ENCODE measurements at regions not wholly inside any gene's neighbourhood (a gene's known extent, or its start where the extent isn't known, plus 50 kb on each side); places are given as distances from the start of the nearest gene placed in this dataset.

DNA sequence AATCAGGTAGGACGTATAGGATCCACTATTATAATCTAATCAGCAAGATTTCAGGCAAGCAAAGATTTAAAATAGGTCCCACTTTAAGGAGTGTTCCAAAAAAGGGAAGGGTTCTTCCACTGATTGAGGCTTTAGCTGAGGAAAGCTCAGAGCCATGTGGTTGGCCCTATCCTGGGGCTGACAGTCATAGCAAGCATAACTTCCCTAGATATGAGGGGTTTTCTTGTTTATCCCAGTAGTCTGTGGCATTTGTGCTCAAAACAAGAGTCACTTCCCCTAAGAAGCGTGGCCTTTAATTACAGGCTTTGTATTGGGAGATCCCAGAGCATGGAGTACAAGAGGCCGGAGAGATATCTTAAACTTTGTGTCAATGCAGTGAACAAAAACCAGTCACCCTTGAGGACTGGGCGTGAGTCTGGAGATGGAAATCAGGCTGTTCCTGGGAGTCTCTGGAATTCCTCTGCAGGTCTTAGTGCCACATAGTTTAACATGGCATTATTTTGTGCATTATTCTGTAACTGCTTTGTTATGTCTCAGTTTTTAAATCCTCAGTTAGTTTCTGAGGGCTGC lies 136.9 kb upstream of the FBXO11 start:
- CTCF ChIA-PET (ENCODE audit: low intra/inter-chr PET ratio): no interaction called here
- in situ Hi-C loops (cut with MboI): no loop called here
- no peaks in the 10 kb centered on the region for H3K9me1 ChIP-seq (ENCODE audit: control insufficient read depth, insufficient read depth, low read length)
- no peak for TF ChIP-seq IRF9 (tag; IDR thresholded peaks at IDR 0.05)
- TF ChIP-seq TSC22D4 (tag; IDR thresholded peaks at IDR 0.05): no peak
- TF ChIP-seq RAD21 (CRISPR knock-in tag; conservative IDR thresholded peaks at IDR 0.05 in 1 of 2, IDR thresholded peaks at IDR 0.05 in 1 of 2): no peak
- TF ChIP-seq ZNF384 (IDR thresholded peaks at IDR 0.05; ENCODE audit: low read depth, low read length): no peak
- no peak for TF ChIP-seq ILF3 (IDR thresholded peaks at IDR 0.05; ENCODE audit: borderline replicate concordance)
- TF ChIP-seq ATF7 (IDR thresholded peaks at IDR 0.05): no peak
- TF ChIP-seq ZNF76 (CRISPR knock-in tag; IDR thresholded peaks at IDR 0.05; ENCODE audit: borderline replicate concordance): no peak
- TF ChIP-seq ATF1 (CRISPR knock-in tag; IDR thresholded peaks at IDR 0.05): no peak
- no peak for TF ChIP-seq ATF1 (tag; IDR thresholded peaks at IDR 0.05)
- TF ChIP-seq ZNF592 (IDR thresholded peaks at IDR 0.05): no peak
- no peak for TF ChIP-seq ZNF263 (CRISPR knock-in tag; IDR thresholded peaks at IDR 0.05; ENCODE audit: borderline replicate concordance)
- no peak for TF ChIP-seq ESRRA (IDR thresholded peaks at IDR 0.05; ENCODE audit: borderline replicate concordance, low read depth)
- TF ChIP-seq NR3C1 (CRISPR knock-in tag; IDR thresholded peaks at IDR 0.05): no peak
- TF ChIP-seq ETV5 (CRISPR knock-in tag; IDR thresholded peaks at IDR 0.05; ENCODE audit: low read depth): no peak
- TF ChIP-seq ZNF445 (CRISPR knock-in tag; IDR thresholded peaks at IDR 0.05; ENCODE audit: low read depth): no peak
- TF ChIP-seq ETV6 (IDR thresholded peaks at IDR 0.05; ENCODE audit: borderline replicate concordance in 1 of 2, low read depth in 2 of 2, low read length in 1 of 2): no peak
- TF ChIP-seq ETV6 (CRISPR knock-in tag; IDR thresholded peaks at IDR 0.05; ENCODE audit: borderline replicate concordance): no peak
- no peak for TF ChIP-seq MAFF (IDR thresholded peaks at IDR 0.05; ENCODE audit: low read length)
- no peak for TF ChIP-seq CCAR2 (IDR thresholded peaks at IDR 0.05; ENCODE audit: low read depth, low read length)

More for the DNA sequence above, 136.9 kb upstream of the FBXO11 start:
- H3K9ac ChIP-seq (ENCODE audit: insufficient read depth in 1 of 2, low read depth in 2 of 2, low read length in 2 of 2): no peak overlapping the region
- DNase-seq (ENCODE audit: extremely low read depth in 1 of 4, low spot score in 3 of 4) (no peak), FAIRE-seq (peak; percentile 6), ATAC-seq (no peak)
- WGBS (ENCODE audit: insufficient coverage, low coverage, missing lambda C conversion rate): 31% methylated on average over 4 of the region's 4 CpGs
- POLR2A ChIA-PET: no interaction called here
- no peaks in the 10 kb centered on the region; a peak in 1 of 5 replicates for H3K4me1 ChIP-seq (replicated peaks in 1 of 2; ENCODE audit: control insufficient read depth in 2 of 2, insufficient read depth in 2 of 2, low read length in 2 of 2)
- no peaks in the 10 kb centered on the region for H3K36me3 ChIP-seq (ENCODE audit: control insufficient read depth, insufficient read depth, low read length)
- H3K4me3 ChIP-seq: no peak overlapping the region
- BruUV-seq (replicated peaks): no TSS peak
- H3K27me3 ChIP-seq (ENCODE audit: control insufficient read depth in 2 of 2, insufficient read depth in 2 of 2, low read length in 2 of 2): no peaks in the 10 kb centered on the region
- H3K9me3 ChIP-seq (replicated peaks; ENCODE audit: control insufficient read depth, insufficient read depth, low read depth, low read length): no peaks in the 10 kb centered on the region
- no peaks in the 10 kb centered on the region for H3K79me2 ChIP-seq (ENCODE audit: control insufficient read depth, insufficient read depth, low read length)
- no peaks in the 10 kb centered on the region for H4K20me1 ChIP-seq (replicated peaks; ENCODE audit: control insufficient read depth, insufficient read depth, low read length)
- no peak overlapping the region for H3K27ac ChIP-seq (ENCODE audit: extremely low read depth, low read depth, low read length)
- no peak overlapping the region for H3K4me2 ChIP-seq (ENCODE audit: insufficient read depth, low read length)
- intact Hi-C loops (cut with micrococcal nuclease): no loop called here
- H2AFZ ChIP-seq (ENCODE audit: low read depth, low read length): peak overlapping the region; percentile 88

Data from K562 (cell line).